Activated CD4-positive, alpha-beta T cell treated with anti-CD3 and anti-CD28 coated beads, Interleukin-2, amount 10 ng/mL, durations not matched to agents 7 days and 5 days (primary cell): ENCODE measurements at regions not wholly inside any gene's neighbourhood (a gene's known extent, or its start where the extent isn't known, plus 50 kb on each side); places are given as distances from the start of the nearest gene placed in this dataset.

Experiments used
- CTCF ChIA-PET: fragments of 350-600 bp; sonication (Branson Sonifier 250); formaldehyde crosslinking; loops from one replicate; lab custom pipeline; 2021; ENCODE audit warnings: antibody characterized with exemption; lab: Charles Lee
- POLR2A ChIA-PET: fragments of 350-600 bp; sonication (Branson Sonifier 250); formaldehyde crosslinking; loops from one replicate; lab custom pipeline; 2021; ENCODE audit warnings: antibody characterized with exemption; lab: Charles Lee
- DNase-seq: peaks from one replicate; pipeline ENCODE4 v3.0.0-alpha.2; 2020
- H3K27ac Mint-ChIP-seq: one replicate; pipeline ENCODE4 v1.8.0; 2021; ENCODE audit warnings: mild to moderate bottlenecking, moderate library complexity, mixed read lengths
- H3K27me3 Mint-ChIP-seq: one replicate; pipeline ENCODE4 v1.8.0; 2021; ENCODE audit warnings: mixed read lengths
- H3K36me3 Mint-ChIP-seq: one replicate; pipeline ENCODE4 v1.8.0; 2021; ENCODE audit warnings: low read depth, mixed read lengths
- H3K4me1 Mint-ChIP-seq: one replicate; pipeline ENCODE4 v1.8.0; 2021; ENCODE audit warnings: mixed read lengths
- H3K4me3 Mint-ChIP-seq: one replicate; pipeline ENCODE4 v1.8.0; 2021; ENCODE audit warnings: mild to moderate bottlenecking, moderate library complexity, mixed read lengths
- H3K9me3 Mint-ChIP-seq: one replicate; pipeline ENCODE4 v1.8.0; 2021; ENCODE audit warnings: mixed read lengths

- H3K36me3 Mint-ChIP-seq, result no peaks in the 10 kb centered on the region
- ChIA-PET POLR2A (no interaction called here), CTCF (no interaction called here)
- DNase-seq, result no peak
- H3K27me3 Mint-ChIP-seq, result peaks cover 22% of the 10 kb centered on the region
- H3K27ac Mint-ChIP-seq, result no peak overlapping the region
- no peak overlapping the region for H3K4me3 Mint-ChIP-seq
- no peaks in the 10 kb centered on the region for H3K4me1 Mint-ChIP-seq
- H3K9me3 Mint-ChIP-seq, result peaks cover 3% of the 10 kb centered on the region
These were observed 51.0 kb upstream of the L3MBTL3 start for GRCh38 chr6:129967427-129967826.

GRCh38 chr6:129966125-129966524 is 52.3 kb upstream of the L3MBTL3 start:
- Mint-ChIP-seq H3K27ac (no peak overlapping the region), H3K9me3 (peaks cover 3% of the 10 kb centered on the region), H3K27me3 (peaks cover 16% of the 10 kb centered on the region), H3K4me1 (no peaks in the 10 kb centered on the region), H3K4me3 (no peak overlapping the region), H3K36me3 (no peaks in the 10 kb centered on the region)
- CTCF ChIA-PET, result no interaction called here
- DNase-seq, result no peak
- POLR2A ChIA-PET, result no interaction called here

GRCh38 chr6:129965096-129965495 is 53.3 kb upstream of the L3MBTL3 start:
- Mint-ChIP-seq H3K36me3 (no peaks in the 10 kb centered on the region), H3K9me3 (peaks cover 3% of the 10 kb centered on the region), H3K27me3 (peaks cover 9% of the 10 kb centered on the region), H3K4me3 (no peak overlapping the region), H3K4me1 (no peaks in the 10 kb centered on the region), H3K27ac (no peak overlapping the region)
- CTCF ChIA-PET, result interaction anchor here (0.6 kb wide), 1 partner anchor 759 kb away, joined by 4 read pairs; no protein-coding TSS in a partner anchor
- no peak for DNase-seq
- POLR2A ChIA-PET, result no interaction called here

GRCh38 chr6:129959358-129959930 is 58.9 kb upstream of the L3MBTL3 start:
- Mint-ChIP-seq H3K27ac (no peak overlapping the region), H3K9me3 (peaks cover 3% of the 10 kb centered on the region), H3K4me1 (no peaks in the 10 kb centered on the region), H3K27me3 (peaks cover 3% of the 10 kb centered on the region), H3K4me3 (no peak overlapping the region), H3K36me3 (no peaks in the 10 kb centered on the region)
- CTCF ChIA-PET, result interaction anchor here (1.1 kb wide), 1 partner anchor 57 kb away, joined by 3 read pairs; no protein-coding TSS in a partner anchor
- DNase-seq, result no peak
- POLR2A ChIA-PET, result no interaction called here

- POLR2A ChIA-PET, result no interaction called here
- H3K4me3 Mint-ChIP-seq, result no peak overlapping the region
- H3K9me3 Mint-ChIP-seq, result no peaks in the 10 kb centered on the region
- H3K36me3 Mint-ChIP-seq, result no peaks in the 10 kb centered on the region
- no peaks in the 10 kb centered on the region for H3K4me1 Mint-ChIP-seq
- H3K27me3 Mint-ChIP-seq, result peaks cover 2% of the 10 kb centered on the region
- no peak for DNase-seq
- CTCF ChIA-PET, result interaction anchor here (0.6 to 1.1 kb wide), 2 partner anchors 58 to 335 kb away, joined by 3 to 5 read pairs; no protein-coding TSS in a partner anchor
- no peak overlapping the region for H3K27ac Mint-ChIP-seq
These were observed 60.2 kb upstream of the L3MBTL3 start for GRCh38 chr6:129957941-129958898.

- H3K4me1 Mint-ChIP-seq, result no peaks in the 10 kb centered on the region
- no peaks in the 10 kb centered on the region for H3K9me3 Mint-ChIP-seq
- no peak for DNase-seq
- no peak overlapping the region for H3K27ac Mint-ChIP-seq
- CTCF ChIA-PET, result no interaction called here
- no peak overlapping the region for H3K4me3 Mint-ChIP-seq
- POLR2A ChIA-PET, result no interaction called here
- no peaks in the 10 kb centered on the region for H3K36me3 Mint-ChIP-seq
- no peaks in the 10 kb centered on the region for H3K27me3 Mint-ChIP-seq
These were observed 62.8 kb upstream of the L3MBTL3 start for GRCh38 chr6:129955584-129955983.

- CTCF ChIA-PET, result no interaction called here
- Mint-ChIP-seq H3K4me3 (no peak overlapping the region), H3K27me3 (no peaks in the 10 kb centered on the region), H3K36me3 (no peaks in the 10 kb centered on the region), H3K27ac (no peak overlapping the region), H3K4me1 (no peaks in the 10 kb centered on the region), H3K9me3 (no peaks in the 10 kb centered on the region)
- DNase-seq, result no peak
- POLR2A ChIA-PET, result no interaction called here
These were observed 63.5 kb upstream of the L3MBTL3 start for GRCh38 chr6:129954749-129955431.

GRCh38 chr6:129947797-129948196 is 70.6 kb upstream of the L3MBTL3 start:
- H3K27me3 Mint-ChIP-seq, result peaks cover 5% of the 10 kb centered on the region
- H3K4me1 Mint-ChIP-seq, result no peaks in the 10 kb centered on the region
- no peak overlapping the region for H3K4me3 Mint-ChIP-seq
- H3K9me3 Mint-ChIP-seq, result no peaks in the 10 kb centered on the region
- DNase-seq, result no peak
- H3K27ac Mint-ChIP-seq, result no peak overlapping the region
- ChIA-PET CTCF (interaction anchor here (1.1 kb wide), 1 partner anchor 10 kb away, joined by 3 read pairs; no protein-coding TSS in a partner anchor), POLR2A (no interaction called here)
- H3K36me3 Mint-ChIP-seq, result no peaks in the 10 kb centered on the region

- POLR2A ChIA-PET, result no interaction called here
These were observed 71.8 kb upstream of the L3MBTL3 start for GRCh38 chr6:129946439-129947140.

GRCh38 chr6:129943637-129944271 is 74.6 kb upstream of the L3MBTL3 start:
- H3K4me1 Mint-ChIP-seq, result no peaks in the 10 kb centered on the region
- H3K27ac Mint-ChIP-seq, result no peak overlapping the region
- ChIA-PET CTCF (no interaction called here), POLR2A (no interaction called here)
- DNase-seq, result no peak
- no peak overlapping the region for H3K4me3 Mint-ChIP-seq
- H3K36me3 Mint-ChIP-seq, result no peaks in the 10 kb centered on the region
- no peaks in the 10 kb centered on the region for H3K9me3 Mint-ChIP-seq
- peaks cover 25% of the 10 kb centered on the region for H3K27me3 Mint-ChIP-seq

More at GRCh38 chr6:129946439-129947140, 71.8 kb upstream of the L3MBTL3 start:
- no peak overlapping the region for H3K4me3 Mint-ChIP-seq
- no peaks in the 10 kb centered on the region for H3K9me3 Mint-ChIP-seq
- no peaks in the 10 kb centered on the region for H3K4me1 Mint-ChIP-seq
- DNase-seq, result no peak
- CTCF ChIA-PET, result interaction anchor here (0.6 to 0.7 kb wide), 2 partner anchors 8 to 361 kb away, joined by 3 read pairs; no protein-coding TSS in a partner anchor
- H3K27ac Mint-ChIP-seq, result no peak overlapping the region
- H3K36me3 Mint-ChIP-seq, result no peaks in the 10 kb centered on the region
- H3K27me3 Mint-ChIP-seq, result peaks cover 8% of the 10 kb centered on the region

- Mint-ChIP-seq H3K27ac (no peak overlapping the region), H3K9me3 (no peaks in the 10 kb centered on the region), H3K4me1 (peaks cover 3% of the 10 kb centered on the region), H3K4me3 (no peak overlapping the region), H3K27me3 (peaks cover 37% of the 10 kb centered on the region), H3K36me3 (no peaks in the 10 kb centered on the region)
- CTCF ChIA-PET, result interaction anchor here (0.6 kb wide), 1 partner anchor 17 kb away, joined by 3 read pairs; no protein-coding TSS in a partner anchor
- POLR2A ChIA-PET, result no interaction called here
- DNase-seq, result no peak
These were observed 77.8 kb upstream of the L3MBTL3 start for GRCh38 chr6:129940454-129941195.
